ENCODE measurements at regions not wholly inside any gene's neighbourhood (a gene's known extent, or its start where the extent isn't known, plus 50 kb on each side); places are given as distances from the start of the nearest gene placed in this dataset.

DNA sequence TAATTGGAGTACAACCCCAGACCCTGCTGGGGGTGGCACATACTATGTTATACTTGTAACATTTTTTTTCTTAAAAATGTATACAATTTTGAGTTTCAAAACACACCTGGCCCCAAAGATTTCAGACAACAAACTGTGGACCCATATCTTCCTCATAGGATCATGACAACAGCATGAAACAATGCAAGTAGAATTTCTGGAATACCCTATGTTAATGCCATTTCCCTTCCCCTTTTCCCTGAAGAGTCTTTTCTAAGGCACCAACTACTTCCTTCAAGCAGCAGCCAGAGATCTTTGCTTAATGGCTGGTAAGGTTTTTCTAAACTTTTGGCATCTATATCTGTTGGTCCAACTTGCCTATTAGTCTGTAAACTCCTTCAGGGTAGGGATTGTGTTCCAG is 99.9 kb upstream of the SERBP1 start:
- Histone ChIP-seq H4K8ac (replicated peaks; ENCODE audit: insufficient read length, low read depth, low read length) (no peak overlapping the region), H4K5ac (ENCODE audit: insufficient read length, low read depth, low read length) (no peak overlapping the region), H2BK15ac (ENCODE audit: low read depth, low read length) (no peak overlapping the region), H3K4me1 (ENCODE audit: insufficient read depth, low read length) (no peaks in the 10 kb centered on the region), H3K79me2 (ENCODE audit: insufficient read depth, low read length) (no peaks in the 10 kb centered on the region), H4K20me1 (ENCODE audit: control insufficient read depth, insufficient read depth, insufficient read length) (no peaks in the 10 kb centered on the region), H2BK12ac (ENCODE audit: insufficient read length, low read depth, low read length) (no peak overlapping the region), H2AFZ (ENCODE audit: low read length) (no peak overlapping the region), H3K79me1 (ENCODE audit: insufficient read depth, low read depth, low read length, poor library complexity, severe bottlenecking) (no peaks in the 10 kb centered on the region), H3K18ac (ENCODE audit: insufficient read length, low read depth, low read length) (no peak overlapping the region), H4K91ac (ENCODE audit: insufficient read length, low read depth, low read length) (no peak overlapping the region), H2BK120ac (ENCODE audit: low read depth, low read length, poor library complexity, severe bottlenecking) (no peak overlapping the region), H3K4ac (ENCODE audit: low read depth, low read length) (no peak overlapping the region), H3K27me3 (ENCODE audit: insufficient read depth, low read length) (no peaks in the 10 kb centered on the region; the same call in 1 of the 2 replicates), H3K23me2 (ENCODE audit: insufficient read length, low read depth, low read length, poor library complexity, severe bottlenecking) (no peaks in the 10 kb centered on the region), H3K56ac (ENCODE audit: insufficient read length, low read depth, low read length) (no peak overlapping the region), H2AK5ac (ENCODE audit: insufficient read length, low read length) (no peak overlapping the region), H3K9ac (ENCODE audit: extremely low read depth, insufficient read length, low read length) (no peak overlapping the region), H3K23ac (ENCODE audit: insufficient read length, low read depth, low read length) (no peak overlapping the region), H2BK5ac (ENCODE audit: insufficient read length, low read length) (no peak overlapping the region), H3K4me2 (ENCODE audit: insufficient read depth, insufficient read length, low read length) (no peak overlapping the region), H3K27ac (ENCODE audit: insufficient read length, low read depth, low read length) (no peak overlapping the region), H2BK20ac (ENCODE audit: low read depth, low read length, poor library complexity, severe bottlenecking) (no peak overlapping the region), H3K14ac (ENCODE audit: insufficient read depth, low read length) (no peak overlapping the region), H3T11ph (ENCODE audit: low read length) (no peak overlapping the region), H3K9me3 (ENCODE audit: control insufficient read depth, low read depth, low read length) (no peaks in the 10 kb centered on the region)
- Mint-ChIP-seq H3K36me3 (ENCODE audit: insufficient read depth in 1 of 3, low read depth in 3 of 3) (no peaks in the 10 kb centered on the region), H3K27me3 (ENCODE audit: low read depth) (peaks cover 74% of the 10 kb centered on the region), H3K4me1 (no peaks in the 10 kb centered on the region), H3K27ac (no peak overlapping the region), H3K9me3 (no peaks in the 10 kb centered on the region), H3K4me3 (no peak overlapping the region)
- TF ChIP-seq, protein P1, sequence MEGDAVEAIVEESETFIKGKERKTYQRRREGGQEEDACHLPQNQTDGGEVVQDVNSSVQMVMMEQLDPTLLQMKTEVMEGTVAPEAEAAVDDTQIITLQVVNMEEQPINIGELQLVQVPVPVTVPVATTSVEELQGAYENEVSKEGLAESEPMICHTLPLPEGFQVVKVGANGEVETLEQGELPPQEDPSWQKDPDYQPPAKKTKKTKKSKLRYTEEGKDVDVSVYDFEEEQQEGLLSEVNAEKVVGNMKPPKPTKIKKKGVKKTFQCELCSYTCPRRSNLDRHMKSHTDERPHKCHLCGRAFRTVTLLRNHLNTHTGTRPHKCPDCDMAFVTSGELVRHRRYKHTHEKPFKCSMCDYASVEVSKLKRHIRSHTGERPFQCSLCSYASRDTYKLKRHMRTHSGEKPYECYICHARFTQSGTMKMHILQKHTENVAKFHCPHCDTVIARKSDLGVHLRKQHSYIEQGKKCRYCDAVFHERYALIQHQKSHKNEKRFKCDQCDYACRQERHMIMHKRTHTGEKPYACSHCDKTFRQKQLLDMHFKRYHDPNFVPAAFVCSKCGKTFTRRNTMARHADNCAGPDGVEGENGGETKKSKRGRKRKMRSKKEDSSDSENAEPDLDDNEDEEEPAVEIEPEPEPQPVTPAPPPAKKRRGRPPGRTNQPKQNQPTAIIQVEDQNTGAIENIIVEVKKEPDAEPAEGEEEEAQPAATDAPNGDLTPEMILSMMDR (conservative IDR thresholded peaks at IDR 0.05): no peak
- DNase-seq: no peak

All from H9 (cell line).